Inflammatory macrophage treated with lipopolysaccharide for 1 hour (primary cell): ENCODE measurements at regions not wholly inside any gene's neighbourhood (a gene's known extent, or its start where the extent isn't known, plus 50 kb on each side); places are given as distances from the start of the nearest gene placed in this dataset.
"Not testable (repeated sequence)": the region's sequence is repeated elsewhere in the genome, so short reads cannot be mapped to it uniquely, and the experiment has no call there.

Experiments used
- DNase-seq, 2 donors: peaks; one replicate each; pipeline ENCODE4 v3.0.0-alpha.2; 2020 to 2022

DNA sequence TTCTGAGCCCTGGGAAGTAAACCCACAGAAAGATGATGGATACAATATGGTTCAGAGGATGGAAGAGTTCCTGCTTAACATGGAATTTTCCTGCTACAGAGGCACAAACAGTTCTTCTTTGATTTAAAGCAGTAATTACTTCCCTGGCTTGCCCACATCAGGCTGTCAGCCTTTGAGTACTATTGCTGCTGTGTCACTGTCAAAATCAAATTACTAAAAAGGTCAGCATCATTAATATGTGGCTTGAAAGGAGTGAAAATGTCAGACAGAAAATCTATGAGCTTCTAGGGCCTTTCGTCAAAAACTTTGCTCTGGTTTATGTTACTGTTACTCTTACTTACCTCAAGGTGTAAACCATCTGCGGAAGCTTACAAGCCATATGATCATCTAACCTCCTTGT, 98.6 kb upstream of the DPT start:
- no peak for DNase-seq

DNA sequence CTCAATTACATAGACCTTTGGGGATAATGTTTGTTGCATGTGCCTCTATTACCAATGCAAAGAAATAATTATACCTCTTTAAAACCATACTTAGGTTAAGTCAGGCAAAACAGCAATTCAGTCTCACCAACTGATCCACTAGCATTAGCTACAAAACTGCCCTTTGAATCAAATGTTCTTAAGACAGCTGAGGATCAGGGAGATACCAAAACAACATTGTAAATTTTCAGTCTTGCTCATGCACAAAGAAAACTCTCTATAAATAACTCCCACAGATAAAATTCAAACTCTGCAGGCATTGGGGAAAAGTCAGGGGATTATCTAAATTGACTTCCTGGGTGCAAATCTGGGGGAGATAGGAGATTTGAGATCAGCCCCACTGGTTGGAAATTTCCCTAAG, 100.9 kb upstream of the DPT start:
- peak in 1 of 2 donors; percentile 11 for DNase-seq

DNA sequence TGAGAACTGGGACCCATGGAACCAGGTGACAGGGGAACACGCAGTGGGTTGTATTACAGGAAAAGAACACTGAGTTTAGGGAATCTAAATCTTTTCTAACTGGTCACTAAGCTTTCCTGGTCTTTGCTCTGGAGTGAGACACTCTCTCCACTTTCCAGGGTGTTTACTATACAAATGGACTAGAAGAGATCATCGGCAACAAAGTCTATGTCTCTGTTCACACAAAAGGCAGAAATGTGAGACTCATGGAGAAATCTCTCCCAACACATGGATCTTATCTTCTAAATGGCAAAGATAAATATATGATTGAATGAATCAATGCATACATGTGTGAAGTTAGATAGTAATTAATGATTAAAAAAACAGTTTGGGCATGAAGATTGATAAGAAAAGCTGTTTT, 101.6 kb upstream of the DPT start:
- no peak for DNase-seq

DNA sequence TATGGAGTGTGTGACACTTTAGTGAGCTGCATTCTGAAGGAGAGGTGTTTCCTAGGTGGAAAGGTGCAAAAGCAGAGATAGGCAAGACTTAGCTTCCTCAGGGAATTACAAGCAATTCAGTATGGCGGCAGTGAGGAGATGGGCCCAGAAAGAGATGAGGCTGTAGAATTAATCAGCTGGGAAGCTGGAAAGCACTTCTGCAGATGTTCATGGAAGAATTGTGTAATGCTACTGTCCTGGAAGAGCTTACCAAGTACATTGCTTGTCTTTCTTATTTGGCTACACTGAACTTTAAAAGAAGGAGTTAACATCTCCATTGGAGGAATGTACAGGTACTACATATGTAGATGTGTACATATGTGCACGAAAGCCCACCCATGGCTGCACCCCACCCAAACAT, 103.7 kb upstream of the DPT start:
- no peak for DNase-seq

DNA sequence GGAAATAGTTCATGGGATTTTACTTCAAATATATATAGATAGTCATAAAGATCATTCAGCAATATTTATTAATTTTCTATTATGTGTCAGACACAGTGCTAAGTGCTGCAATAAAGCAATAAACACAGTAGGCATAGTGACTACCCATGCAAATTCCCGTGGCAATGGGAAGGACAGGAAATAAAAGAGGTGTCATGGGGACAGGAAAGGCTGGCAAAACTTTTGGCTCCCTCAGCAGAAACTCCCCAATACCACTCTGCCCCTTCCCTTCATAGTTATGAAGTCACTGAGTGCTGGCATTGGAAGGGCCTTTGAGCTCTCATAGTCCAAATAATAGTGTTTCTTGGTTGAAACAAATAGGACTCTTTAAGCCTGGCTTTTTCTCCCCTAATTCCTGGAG, 104.4 kb upstream of the DPT start:
- no peak for DNase-seq

DNA sequence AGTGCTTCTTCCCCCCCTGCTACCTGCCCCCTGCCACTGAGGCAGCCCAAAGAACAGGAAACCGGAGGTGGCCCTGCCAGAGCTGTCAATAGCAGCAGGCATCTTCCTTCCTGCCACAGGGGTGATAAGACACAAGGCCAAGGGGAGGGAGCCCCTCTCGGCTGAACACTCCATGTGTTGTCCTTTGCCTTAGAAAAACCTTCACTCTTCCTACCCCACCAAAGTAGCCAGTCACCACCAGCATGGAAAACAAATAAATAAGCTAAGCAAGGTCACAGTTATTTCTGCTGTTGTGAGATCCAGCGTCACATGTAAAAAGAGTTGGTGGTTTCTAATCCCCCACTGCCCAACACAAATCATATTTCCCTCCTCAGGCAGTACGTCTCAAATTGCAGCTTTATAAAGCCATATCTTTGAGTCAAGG, 104.8 kb upstream of the DPT start:
- DNase-seq = no peak

DNA sequence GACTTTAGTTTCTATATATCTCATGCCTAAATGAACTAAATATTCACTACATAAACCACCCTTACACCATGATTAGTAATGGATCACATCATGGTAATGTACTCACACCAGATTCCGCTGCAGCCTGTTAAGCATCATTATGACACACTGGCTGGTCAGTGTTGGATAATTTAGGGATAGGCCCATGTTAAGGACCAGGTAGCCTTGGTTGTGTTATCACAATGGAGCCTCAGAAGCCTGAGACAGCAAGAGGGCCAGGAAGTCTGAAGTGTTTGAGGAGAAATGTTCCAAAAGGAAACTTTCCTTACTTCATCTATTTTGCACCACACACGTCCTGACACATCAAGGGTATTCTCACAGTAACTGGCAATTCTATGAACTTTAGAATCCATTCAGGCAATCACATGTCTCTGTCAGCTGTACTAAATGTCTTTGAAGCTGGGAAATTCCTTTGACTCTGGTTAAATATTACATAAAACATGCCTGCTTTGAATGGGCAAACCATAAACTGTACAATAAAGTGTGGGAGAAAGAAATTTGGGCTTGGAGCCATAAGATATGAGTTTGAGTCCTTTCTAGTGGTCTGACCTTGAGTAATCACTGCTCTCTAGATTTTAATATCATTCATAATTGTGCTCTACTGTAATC, 105.3 kb upstream of the DPT start:
- peak; percentile 16 to 61 for DNase-seq

DNA sequence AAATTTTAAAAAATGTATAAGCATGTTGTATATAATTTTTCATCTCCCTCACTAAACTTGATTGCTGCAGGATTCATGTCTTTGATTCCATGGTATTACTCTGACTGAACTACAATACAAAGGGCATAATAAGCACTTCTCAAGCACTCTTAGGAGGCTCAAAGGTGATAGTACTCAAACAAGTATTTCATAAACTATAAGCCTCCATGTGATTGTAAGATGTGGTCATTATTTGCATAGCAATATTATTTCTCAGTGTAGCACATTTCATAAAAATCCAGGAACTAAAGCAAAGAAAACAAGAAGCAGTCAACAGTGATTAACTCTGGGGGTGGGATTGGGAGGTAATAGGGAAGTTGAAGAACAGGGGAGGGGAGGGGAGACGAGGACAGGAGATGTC, 106.2 kb upstream of the DPT start:
- DNase-seq = peak; percentile 32 to 76

DNA sequence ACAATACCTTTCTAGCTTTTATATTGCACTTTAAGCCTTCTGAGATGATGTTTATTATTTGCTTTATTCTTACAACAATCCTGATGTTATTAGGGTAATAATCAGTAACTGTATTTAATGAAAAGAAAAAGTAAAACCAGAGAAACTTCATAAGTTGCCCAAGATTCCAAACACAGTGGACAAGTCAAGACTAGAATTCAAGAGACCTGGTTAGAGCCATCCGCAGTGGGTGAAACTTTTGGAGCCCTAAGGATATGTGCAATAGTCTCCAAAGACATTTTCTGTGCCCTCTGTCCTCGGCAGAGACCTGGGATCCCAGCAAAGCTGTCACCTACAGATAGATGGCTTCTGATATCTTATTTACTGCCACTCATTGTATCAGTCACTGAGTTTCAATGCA, 106.8 kb upstream of the DPT start:
- no peak for DNase-seq

DNA sequence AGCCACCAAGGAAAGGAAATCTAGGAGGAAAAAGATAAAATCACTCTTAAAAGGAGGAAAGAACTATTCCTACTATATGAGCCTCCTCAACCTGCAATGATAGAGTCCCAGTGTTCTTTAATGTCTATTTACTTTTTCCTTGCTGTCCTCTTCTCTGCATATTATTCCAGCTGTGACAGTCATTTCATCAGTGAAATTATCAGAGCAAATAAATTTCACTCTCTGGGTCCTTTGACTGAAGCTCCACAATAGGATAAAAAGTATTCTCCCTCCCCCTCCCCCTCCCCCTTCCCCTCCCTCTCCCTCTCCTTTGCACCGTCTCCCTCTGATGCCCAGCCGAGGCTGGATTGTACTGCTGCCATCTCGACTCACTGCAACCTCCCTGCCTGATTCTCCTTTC, 107.5 kb upstream of the DPT start:
- DNase-seq = no peak

DNA sequence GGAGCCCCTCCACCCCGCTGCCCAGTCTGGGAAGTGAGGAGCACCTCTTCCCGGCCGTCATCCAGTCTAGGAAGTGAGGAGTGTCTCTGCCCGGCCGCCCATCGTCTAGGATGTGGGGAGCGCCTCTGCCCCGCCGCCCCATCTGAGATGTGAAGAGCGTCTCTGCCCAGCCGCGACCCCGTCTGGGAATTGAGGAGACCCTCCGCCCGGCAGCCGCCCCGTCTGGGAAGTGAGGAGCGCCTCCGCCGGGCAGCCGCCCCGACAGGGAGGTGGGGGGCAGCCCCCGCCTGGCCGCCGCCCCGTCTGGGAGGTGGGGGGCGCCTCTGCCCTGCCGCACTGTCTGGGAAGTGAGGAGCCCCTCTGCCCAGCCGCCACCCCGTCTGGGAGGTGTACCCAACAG, 108.2 kb upstream of the DPT start:
- not testable (repeated sequence) for DNase-seq

DNA sequence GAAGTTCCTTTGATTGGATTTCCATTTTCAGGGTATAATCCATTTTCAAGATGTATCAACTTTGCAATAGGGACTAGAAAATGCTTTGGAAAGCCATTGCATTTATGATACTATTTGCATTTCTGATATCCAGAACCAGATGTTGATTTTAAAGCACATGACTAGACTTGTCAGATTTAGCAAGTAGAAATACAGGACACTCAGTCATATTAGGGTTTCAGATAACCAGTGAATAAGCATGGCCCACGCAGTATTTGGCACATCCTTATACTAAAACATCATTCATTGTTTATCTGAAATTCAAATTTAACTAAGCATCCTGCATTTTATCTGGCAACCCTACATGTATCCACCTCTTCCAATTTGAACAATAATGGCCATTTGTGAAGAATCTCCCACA, 113.3 kb upstream of the DPT start:
- DNase-seq = no peak

DNA sequence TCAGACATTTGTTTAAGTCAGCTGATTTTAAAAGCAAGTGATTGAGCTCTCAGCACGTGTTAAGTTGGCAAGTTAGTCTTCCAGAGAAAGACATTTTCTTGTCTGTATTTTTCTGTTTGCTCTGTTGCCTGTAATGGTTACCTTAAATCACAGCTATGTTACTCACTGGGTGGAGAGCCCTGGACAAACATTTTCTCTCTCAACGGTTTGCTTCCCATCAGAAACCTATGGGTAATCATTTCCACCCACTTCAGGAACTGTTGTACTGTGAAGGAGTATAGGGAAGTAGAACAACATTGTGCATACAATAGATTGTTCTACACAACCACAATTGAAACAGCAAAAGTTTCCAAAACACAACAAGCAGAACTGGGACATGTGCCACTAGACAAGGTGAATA, 113.9 kb upstream of the DPT start:
- DNase-seq = no peak

DNA sequence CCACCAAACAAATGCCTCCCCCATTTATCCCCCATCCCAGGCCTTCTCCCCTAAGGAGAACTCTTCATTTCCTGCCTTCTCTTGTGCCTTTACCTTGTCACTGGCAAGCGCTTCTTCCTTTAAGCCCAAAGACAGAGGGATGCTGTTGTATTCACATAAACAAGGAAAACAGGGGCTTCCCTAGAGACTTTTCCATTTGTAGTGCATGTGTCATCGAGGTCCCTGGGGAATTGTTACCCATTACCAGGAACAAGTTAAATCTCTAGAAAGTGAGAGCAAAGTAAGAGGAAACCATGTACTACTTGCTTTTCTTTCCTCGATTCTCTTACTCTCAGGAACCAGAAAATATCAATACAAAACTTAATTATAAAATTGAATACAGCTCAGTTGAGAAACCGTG, 114.4 kb upstream of the DPT start:
- no peak for DNase-seq

DNA sequence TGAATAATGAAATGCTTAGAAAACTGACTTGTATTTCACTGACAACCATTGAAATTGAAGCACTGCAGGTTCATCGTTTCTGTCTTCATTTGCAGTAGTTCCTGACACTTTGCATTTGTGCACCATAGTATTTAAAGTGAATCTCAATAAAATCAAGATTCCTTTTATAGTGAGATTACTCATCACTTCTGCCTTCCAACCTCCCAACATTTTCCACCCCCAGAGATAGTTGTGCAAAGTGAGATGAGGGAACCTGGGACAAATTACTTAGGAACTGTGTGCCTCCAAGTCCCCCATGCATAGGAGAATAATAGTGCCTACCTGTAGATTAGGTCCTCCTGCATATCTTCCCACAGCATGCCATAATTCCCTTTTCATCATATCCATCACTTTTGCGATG, 114.9 kb upstream of the DPT start:
- DNase-seq = no peak

DNA sequence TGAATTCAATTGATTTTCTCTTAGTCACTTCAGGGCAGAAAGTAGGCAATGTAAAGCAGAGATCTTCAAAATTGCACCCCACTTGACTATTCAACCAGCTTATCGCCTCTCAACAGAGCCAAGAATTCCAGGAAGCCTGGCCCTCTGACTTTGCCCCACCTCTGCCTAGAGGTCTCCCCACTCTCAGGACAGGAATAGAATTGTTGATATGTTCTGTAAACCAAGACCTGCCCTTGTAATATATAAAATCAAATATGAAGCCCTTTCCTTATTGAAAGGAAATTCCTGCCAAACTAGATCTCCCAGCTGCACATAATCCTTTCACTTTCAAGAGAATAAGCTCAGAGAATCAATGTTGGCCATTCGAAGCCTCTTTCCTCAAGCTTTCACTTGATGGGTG, 116.1 kb upstream of the DPT start:
- no peak for DNase-seq

DNA sequence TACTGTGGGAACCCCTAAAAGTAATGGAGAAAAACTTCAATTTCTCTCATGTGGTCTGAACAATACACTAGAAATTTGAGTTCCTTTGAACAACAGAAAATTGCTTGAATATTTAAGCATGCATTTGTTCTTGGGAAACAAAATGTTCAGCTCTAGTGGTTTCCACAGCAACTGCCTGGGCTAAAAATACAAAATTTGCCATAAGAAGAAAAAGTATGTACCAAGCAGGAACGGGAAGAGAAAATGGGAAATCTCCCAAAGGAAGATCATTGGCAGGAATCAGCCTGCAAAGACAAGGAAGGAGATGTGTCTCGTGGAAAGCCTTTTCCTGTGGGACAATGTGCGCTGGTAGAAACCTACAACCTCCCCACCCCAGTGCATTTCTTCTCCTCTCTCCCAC, 119.0 kb upstream of the DPT start:
- DNase-seq = no peak

DNA sequence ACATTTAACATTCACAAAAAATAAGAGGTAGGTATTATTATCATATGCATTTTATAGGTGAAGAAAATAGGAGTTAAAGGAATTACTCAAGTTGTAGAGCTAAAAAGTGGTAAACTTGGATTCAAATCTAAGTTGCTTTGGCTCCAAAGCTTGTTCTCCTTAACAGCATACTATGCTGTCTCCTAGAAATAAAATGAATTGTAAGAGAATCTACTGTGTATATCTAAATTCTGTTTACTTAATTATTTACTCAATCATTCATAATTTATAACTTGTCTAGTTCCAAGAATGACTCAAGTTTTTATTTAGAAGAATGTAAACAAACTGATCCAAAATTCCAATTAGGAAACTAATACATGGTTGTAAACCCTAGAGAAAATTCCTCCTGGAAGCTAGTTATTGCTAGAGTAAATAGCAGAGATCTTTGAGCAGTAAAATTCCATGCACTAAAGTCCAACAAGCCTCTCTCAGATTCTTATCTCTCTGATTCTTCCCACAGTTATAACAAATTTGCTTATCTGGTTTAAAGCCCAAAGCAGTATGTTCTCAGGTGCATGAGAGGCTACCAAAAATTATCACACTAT, 132.5 kb upstream of the DPT start:
- DNase-seq = no peak

DNA sequence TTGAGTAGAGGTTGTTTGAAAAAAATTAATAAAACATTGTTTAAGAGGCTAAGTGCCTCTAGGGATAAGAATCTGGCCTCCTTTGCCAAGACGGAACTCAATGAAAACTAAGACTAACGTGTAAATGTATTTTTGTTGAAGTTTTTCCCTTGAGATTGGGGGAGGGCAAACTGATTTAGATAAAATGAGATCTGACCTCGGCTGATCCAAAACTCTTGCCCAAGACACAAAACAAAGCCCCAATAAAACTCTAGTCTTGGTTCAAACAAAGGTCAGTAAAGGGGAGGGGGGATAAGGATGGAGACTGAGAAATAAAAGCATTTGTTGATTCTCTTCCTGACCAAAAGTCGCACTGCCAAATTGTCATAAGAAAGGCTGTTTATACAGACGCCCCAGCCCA, 134.8 kb upstream of the DPT start:
- DNase-seq = no peak

DNA sequence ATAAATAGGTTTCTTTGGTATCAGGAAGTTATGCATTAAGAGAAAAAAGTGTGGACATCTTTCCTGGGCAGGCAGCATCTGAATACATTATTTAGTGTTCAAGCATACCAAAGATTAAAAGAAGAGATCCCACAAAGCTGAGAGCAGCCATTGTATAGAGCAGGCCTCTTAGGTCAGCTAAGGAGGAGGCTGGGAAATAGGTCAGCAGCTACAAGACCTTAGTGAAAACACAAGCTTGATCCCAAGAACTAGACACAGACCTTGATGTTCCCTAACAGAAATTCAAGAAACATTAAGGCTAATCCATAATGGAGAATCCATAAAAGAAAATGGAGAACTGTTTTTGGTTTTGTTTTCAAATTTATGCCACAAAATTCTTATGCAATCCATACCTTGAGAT, 135.3 kb upstream of the DPT start:
- DNase-seq = no peak

DNA sequence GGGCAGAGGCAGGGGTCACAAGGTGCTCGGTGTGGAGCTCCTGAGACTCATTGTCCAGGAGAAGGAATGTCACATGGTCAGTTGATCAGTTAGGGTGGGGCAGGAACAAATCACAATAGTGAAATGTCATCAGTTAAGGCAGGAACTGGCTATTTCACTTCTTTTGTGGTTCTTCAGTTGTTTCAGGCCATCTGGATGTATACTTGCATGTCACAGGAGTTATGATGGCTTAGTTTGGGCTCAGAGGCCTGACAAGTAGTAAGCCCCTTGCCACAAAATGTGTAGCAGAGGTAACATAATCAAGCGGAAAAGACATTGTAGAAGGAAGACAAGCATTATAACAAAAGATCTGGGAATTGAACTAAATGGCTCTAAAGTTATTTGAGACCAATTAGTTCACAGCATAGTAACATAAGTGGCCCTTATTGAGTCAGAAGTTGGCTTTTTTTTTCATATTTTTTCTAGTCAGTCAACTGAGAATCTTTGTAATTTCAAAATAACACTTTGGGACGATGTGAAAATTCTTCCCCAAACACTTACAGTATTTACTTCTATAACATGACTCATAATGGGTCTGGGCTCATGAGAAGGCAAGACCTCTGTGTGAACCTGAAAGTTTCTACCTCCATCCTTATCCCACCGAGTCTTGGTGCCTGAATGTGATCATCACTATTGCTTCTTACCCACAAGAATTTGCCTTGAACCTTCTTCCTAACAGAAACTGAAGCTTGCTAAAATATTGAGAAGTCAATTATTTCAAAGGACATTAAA, 137.0 kb upstream of the DPT start:
- no peak for DNase-seq

DNA sequence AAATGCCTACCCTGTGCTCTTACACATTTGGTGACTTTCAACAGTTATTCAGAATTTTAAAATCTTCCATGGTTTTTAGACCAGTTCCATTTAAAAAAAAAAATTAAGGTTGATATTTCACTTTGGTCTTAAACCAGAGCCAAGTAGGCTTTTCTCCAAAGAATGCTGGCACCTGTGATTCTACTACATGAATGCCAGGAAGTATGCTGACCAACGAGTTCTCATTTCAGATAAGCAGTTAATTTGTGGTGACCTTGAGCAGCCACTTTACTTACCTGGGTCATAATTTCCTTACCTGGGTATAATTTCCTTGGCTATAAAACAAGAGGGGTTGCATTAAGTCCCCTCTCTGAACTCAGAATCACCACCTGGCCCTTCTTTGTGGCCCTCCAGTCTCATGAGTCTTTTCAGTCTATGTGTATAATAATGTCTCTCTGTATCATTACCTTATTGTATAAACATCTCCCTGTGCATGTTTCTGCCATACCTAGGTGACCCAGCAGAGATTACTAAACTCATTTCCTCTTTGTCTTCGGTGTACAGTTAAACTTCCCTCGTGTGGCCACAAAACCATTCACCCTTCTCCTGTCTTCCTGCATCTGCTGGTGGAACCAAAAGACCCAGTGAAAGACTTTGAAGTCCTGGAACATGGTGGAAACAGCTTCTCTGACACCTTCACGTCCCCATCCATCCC, 139.1 kb upstream of the DPT start:
- DNase-seq = no peak

DNA sequence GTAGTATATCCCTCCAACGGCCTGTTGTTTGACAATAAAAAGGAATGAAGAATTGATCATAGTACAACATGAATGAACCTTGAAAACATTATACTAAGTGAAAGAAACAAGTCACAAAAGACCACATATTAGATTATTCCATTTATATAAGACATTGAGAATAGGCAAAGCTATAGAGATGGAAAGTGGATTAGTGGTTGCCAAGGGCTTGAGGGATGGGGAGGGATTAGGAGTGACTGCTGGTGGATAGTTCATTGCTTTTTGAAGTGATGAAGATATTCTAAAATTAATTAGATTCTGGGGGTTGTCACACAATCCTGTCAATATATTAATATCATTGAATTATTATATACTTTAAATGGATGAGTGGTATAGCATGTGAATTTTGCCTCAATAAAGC, 142.5 kb upstream of the DPT start:
- no peak for DNase-seq

DNA sequence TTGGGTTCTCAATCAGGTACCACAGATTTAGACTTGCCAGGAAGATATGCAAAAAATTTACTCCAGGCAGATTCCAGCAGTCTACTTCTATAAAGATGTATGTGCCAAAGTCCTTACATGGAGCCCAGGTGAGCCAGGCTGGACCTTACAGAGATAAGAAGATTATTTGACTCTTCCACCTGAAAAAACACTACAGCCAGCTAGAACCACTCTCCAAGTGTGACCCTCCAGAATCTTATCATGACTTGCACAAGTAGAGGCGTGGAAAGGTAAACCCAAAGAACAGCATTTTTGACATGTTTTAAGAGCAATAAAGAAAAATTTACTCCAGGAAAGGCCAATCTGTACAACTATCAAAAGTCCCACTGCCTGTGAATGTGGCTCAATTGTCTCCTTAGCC, 146.8 kb upstream of the DPT start:
- no peak for DNase-seq
